GM12878 (cell line): ENCODE measurements at regions not wholly inside any gene's neighbourhood (a gene's known extent, or its start where the extent isn't known, plus 50 kb on each side); places are given as distances from the start of the nearest gene placed in this dataset.

Experiments used
- ATAC-seq: fragments of 200-7000 bp; cut with Tn5 transposase; 3 replicates; pipeline ENCODE4 v1.9.1; 2020; ENCODE audit warnings: mild to moderate bottlenecking, moderate library complexity
- BruUV-seq: library from RNA; stranded (reverse); fragments of 400-500 nt; replicated peaks from 2 replicates; lab custom pipeline; 2021; lab: Mats Ljungman, UMichigan
- CTCF ChIA-PET: fragments of 300-600 bp; sonication (Branson Sonifier 250); formaldehyde crosslinking; extraction: SDS; loops from one replicate; lab custom pipeline; 2021; ENCODE audit warnings: inconsistent platforms; lab: Yijun Ruan, JAX
- POLR2A ChIA-PET: fragments of 350-600 bp; formaldehyde crosslinking; extraction: SDS; loops from one replicate; lab custom pipeline; 2021; ENCODE audit warnings: inconsistent platforms; lab: Charles Lee
- RAD21 ChIA-PET: fragments of 300-600 bp; sonication (Branson Sonifier 250); formaldehyde crosslinking; loops from one replicate; lab custom pipeline; 2023; ENCODE audit warnings: antibody characterized with exemption; ENCODE audit not compliant: unreplicated experiment; lab: Charles Lee
- SMC1A ChIA-PET: fragments of 300-600 bp; sonication (Branson Sonifier 250); formaldehyde crosslinking; loops from one replicate; lab custom pipeline; 2023; ENCODE audit not compliant: unreplicated experiment, uncharacterized antibody; lab: Charles Lee
- DNase-seq: peaks from one replicate; pipeline ENCODE4 v3.0.0-alpha.2; 2011; ENCODE audit warnings: low read depth, low spot score
- FAIRE-seq: peaks from 3 replicates; lab custom pipeline; 2011; peaks lifted over from hg19 to GRCh38; lab: Jason Lieb, UNC
- H2AFZ ChIP-seq: 2 replicates; pipeline ENCODE4 v1.6.0; 2011; ENCODE audit warnings: low read depth, low read length, control low read depth; ENCODE audit not compliant: control insufficient read depth
- H3K27ac ChIP-seq: 2 replicates; pipeline ENCODE4 v1.5.1; 2011; ENCODE audit warnings: control low read depth; ENCODE audit not compliant: control insufficient read depth, insufficient read depth
- H3K27me3 ChIP-seq, 2 experiments: replicated peaks in 1 of 2; 2 replicates each; pipeline versions ENCODE4 v1.6.0 to v1.6.1; 2011; ENCODE audit warnings: low read length in 1 of 2; ENCODE audit not compliant: control insufficient read depth in 2 of 2, insufficient read depth in 2 of 2
- H3K36me3 ChIP-seq, 2 experiments: 2 replicates each; pipeline ENCODE4 v1.5.1; 2011; ENCODE audit warnings: low read length in 1 of 2; ENCODE audit not compliant: control insufficient read depth in 2 of 2, insufficient read depth in 2 of 2
- H3K4me1 ChIP-seq: 2 replicates; pipeline ENCODE4 v1.6.1; 2011; ENCODE audit warnings: mild to moderate bottlenecking, low read length, moderate library complexity, mixed read lengths; ENCODE audit not compliant: control insufficient read depth, insufficient read depth
- H3K4me2 ChIP-seq: 2 replicates; pipeline ENCODE4 v1.6.0; 2011; ENCODE audit warnings: control low read depth; ENCODE audit not compliant: control insufficient read depth, insufficient read depth
- H3K4me3 ChIP-seq: fragments of 200-600 bp; sonication (generic); 2 replicates; pipeline ENCODE4 v1.5.1; 2016
- H3K79me2 ChIP-seq: 2 replicates; pipeline ENCODE4 v1.6.0; 2011; ENCODE audit warnings: low read length; ENCODE audit not compliant: control insufficient read depth, insufficient read depth
- H3K9ac ChIP-seq: 2 replicates; pipeline ENCODE4 v1.8.0; 2011; ENCODE audit warnings: low read length, control low read depth, mixed read lengths; ENCODE audit not compliant: control insufficient read depth, insufficient read depth
- H3K9me3 ChIP-seq: replicated peaks from 3 replicates; pipeline ENCODE4 v1.5.1; 2011; ENCODE audit warnings: mild to moderate bottlenecking, low read length; ENCODE audit not compliant: control insufficient read depth, insufficient read depth
- H4K20me1 ChIP-seq: 2 replicates; pipeline ENCODE4 v1.6.0; 2011; ENCODE audit not compliant: control insufficient read depth, insufficient read depth
- MYC ChIP-seq: IDR thresholded peaks from 2 replicates; pipeline ENCODE4 v1.6.1; 2011; ENCODE audit warnings: mild to moderate bottlenecking, low read length, moderate library complexity, inconsistent platforms; ENCODE audit not compliant: insufficient read depth, insufficient replicate concordance, insufficient read length, severe bottlenecking
- NR2C2 ChIP-seq: IDR thresholded peaks from 2 replicates; pipeline ENCODE4 v1.6.1; 2011; ENCODE audit warnings: borderline replicate concordance, low read depth; ENCODE audit not compliant: control insufficient read depth, insufficient read length
- RELA ChIP-seq: fragments of 450-650 bp; IDR thresholded peaks from 2 replicates; pipeline ENCODE4 v1.8.0; 2014; ENCODE audit warnings: borderline replicate concordance; ENCODE audit not compliant: partially characterized antibody
- USF2 ChIP-seq: IDR thresholded peaks from 2 replicates; pipeline ENCODE4 v1.6.1; 2011; ENCODE audit warnings: low read depth, low read length, improper control_type of control experiment, borderline replicate concordance
- ZNF384 ChIP-seq: IDR thresholded peaks from 2 replicates; pipeline ENCODE4 v1.6.1; 2012; ENCODE audit warnings: low read depth, mild to moderate bottlenecking, low read length, improper control_type of control experiment, borderline replicate concordance
- WGBS: methylation state at CpG from one replicate; pipeline ENCODE4 v1.1.6; 2016; ENCODE audit warnings: low lambda C conversion rate; ENCODE audit not compliant: insufficient replicate concordance, insufficient coverage; ENCODE audit errors: missing lambda C conversion rate; 5-methylcytosine and 5-hydroxymethylcytosine counted together
- in situ Hi-C: fragments of 300-500 bp; cut with MboI; formaldehyde crosslinking; loops from 9 replicates; pipeline ENCODE4 v1.14.3; 2018; ENCODE audit warnings: mixed read lengths
- intact Hi-C: fragments of 100-400 bp; cut with micrococcal nuclease; formaldehyde crosslinking; loops from one replicate; pipeline ENCODE4 v1.14.2; 2022; ENCODE audit not compliant: unreplicated experiment
- TF ChIP-seq, protein P1 (sequence below): fragments of 450-650 bp; IDR thresholded peaks from 2 replicates; pipeline ENCODE4 v1.6.1; 2017; ENCODE audit warnings: antibody characterized with exemption, mild to moderate bottlenecking, moderate library complexity
- TF ChIP-seq, protein P2 (sequence below), 3 experiments: IDR thresholded peaks in 2 of 3; conservative IDR thresholded peaks in 1 of 3; 2 replicates each; pipeline ENCODE4 v1.5.1; 2011; ENCODE audit warnings: low read depth in 3 of 3, low read length in 3 of 3, mild to moderate bottlenecking in 3 of 3, control low read depth in 2 of 3, moderate library complexity in 2 of 3, inconsistent platforms in 1 of 3, mixed read lengths in 1 of 3; ENCODE audit not compliant: control insufficient read depth in 2 of 3, insufficient read depth in 1 of 3; ENCODE audit errors: extremely low read depth in 1 of 3

- FAIRE-seq: no peak
- in situ Hi-C loops: no loop called here
- TF ChIP-seq MYC (no peak), RELA (no peak), USF2 (no peak), NR2C2 (no peak), ZNF384 (no peak)
- TF ChIP-seq, protein P1, sequence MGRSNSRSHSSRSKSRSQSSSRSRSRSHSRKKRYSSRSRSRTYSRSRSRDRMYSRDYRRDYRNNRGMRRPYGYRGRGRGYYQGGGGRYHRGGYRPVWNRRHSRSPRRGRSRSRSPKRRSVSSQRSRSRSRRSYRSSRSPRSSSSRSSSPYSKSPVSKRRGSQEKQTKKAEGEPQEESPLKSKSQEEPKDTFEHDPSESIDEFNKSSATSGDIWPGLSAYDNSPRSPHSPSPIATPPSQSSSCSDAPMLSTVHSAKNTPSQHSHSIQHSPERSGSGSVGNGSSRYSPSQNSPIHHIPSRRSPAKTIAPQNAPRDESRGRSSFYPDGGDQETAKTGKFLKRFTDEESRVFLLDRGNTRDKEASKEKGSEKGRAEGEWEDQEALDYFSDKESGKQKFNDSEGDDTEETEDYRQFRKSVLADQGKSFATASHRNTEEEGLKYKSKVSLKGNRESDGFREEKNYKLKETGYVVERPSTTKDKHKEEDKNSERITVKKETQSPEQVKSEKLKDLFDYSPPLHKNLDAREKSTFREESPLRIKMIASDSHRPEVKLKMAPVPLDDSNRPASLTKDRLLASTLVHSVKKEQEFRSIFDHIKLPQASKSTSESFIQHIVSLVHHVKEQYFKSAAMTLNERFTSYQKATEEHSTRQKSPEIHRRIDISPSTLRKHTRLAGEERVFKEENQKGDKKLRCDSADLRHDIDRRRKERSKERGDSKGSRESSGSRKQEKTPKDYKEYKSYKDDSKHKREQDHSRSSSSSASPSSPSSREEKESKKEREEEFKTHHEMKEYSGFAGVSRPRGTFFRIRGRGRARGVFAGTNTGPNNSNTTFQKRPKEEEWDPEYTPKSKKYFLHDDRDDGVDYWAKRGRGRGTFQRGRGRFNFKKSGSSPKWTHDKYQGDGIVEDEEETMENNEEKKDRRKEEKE: no peak
- TF ChIP-seq, protein P2, sequence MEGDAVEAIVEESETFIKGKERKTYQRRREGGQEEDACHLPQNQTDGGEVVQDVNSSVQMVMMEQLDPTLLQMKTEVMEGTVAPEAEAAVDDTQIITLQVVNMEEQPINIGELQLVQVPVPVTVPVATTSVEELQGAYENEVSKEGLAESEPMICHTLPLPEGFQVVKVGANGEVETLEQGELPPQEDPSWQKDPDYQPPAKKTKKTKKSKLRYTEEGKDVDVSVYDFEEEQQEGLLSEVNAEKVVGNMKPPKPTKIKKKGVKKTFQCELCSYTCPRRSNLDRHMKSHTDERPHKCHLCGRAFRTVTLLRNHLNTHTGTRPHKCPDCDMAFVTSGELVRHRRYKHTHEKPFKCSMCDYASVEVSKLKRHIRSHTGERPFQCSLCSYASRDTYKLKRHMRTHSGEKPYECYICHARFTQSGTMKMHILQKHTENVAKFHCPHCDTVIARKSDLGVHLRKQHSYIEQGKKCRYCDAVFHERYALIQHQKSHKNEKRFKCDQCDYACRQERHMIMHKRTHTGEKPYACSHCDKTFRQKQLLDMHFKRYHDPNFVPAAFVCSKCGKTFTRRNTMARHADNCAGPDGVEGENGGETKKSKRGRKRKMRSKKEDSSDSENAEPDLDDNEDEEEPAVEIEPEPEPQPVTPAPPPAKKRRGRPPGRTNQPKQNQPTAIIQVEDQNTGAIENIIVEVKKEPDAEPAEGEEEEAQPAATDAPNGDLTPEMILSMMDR (IDR thresholded peaks at IDR 0.05 in 2 of 3, conservative IDR thresholded peaks at IDR 0.05 in 1 of 3; ENCODE audit: control insufficient read depth in 2 of 3, extremely low read depth in 1 of 3, insufficient read depth in 1 of 3, low read depth in 3 of 3, low read length in 3 of 3): no peak
- TF ChIP-seq, all 136 proteins: peak for 0
- H3K4me3 ChIP-seq: no peak overlapping the region
- H4K20me1 ChIP-seq: no peaks in the 10 kb centered on the region
- DNase-seq (no peak), ATAC-seq (no peak)
- H3K27ac ChIP-seq: no peak overlapping the region
- no peaks in the 10 kb centered on the region; the same call in 2 of the 3 replicates for H3K9me3 ChIP-seq
- CTCF ChIA-PET: interaction anchor here (1.4 to 2.6 kb wide), 4 partner anchors 15 to 494 kb away, joined by 4 to 9 read pairs (median 8); no protein-coding TSS in a partner anchor
- RAD21 ChIA-PET: interaction anchor here (1.9 to 3.6 kb wide), 2 partner anchors 83 to 297 kb away, joined by 5 to 26 read pairs; no protein-coding TSS in a partner anchor
- POLR2A ChIA-PET: interaction anchor here (0.5 kb wide), 1 partner anchor 115 kb away, joined by 10 read pairs; no protein-coding TSS in a partner anchor
- no peaks in the 10 kb centered on the region for H3K36me3 ChIP-seq
- no peaks in the 10 kb centered on the region for H3K79me2 ChIP-seq
- BruUV-seq: no TSS peak
- no peak overlapping the region for H2AFZ ChIP-seq
- no peaks in the 10 kb centered on the region for H3K4me1 ChIP-seq
- intact Hi-C loops: no loop called here
- 40% methylated on average over 1 of the region's 1 CpG for WGBS
- no peaks in the 10 kb centered on the region for H3K27me3 ChIP-seq
- H3K4me2 ChIP-seq: no peak overlapping the region
- SMC1A ChIA-PET: interaction anchor here (0.6 to 2.0 kb wide), 9 partner anchors 16 to 361 kb away, joined by 3 to 9 read pairs (median 4); no protein-coding TSS in a partner anchor
- H3K9ac ChIP-seq: no peak overlapping the region
These were observed 326.1 kb upstream of the PREP start for GRCh38 chr6:105728995-105729394.
